SK-N-SH treated with all-trans-retinoic acid at 6 μM for 48 hours (cell line): ENCODE measurements at regions not wholly inside any gene's neighbourhood (a gene's known extent, or its start where the extent isn't known, plus 50 kb on each side); places are given as distances from the start of the nearest gene placed in this dataset.

ENCODE experiments used
- ATAC-seq: fragments of 200-7000 bp; cut with Tn5 transposase; 3 replicates; pipeline ENCODE4 v1.9.1; 2020; ENCODE audit warnings: mild to moderate bottlenecking, moderate library complexity
- ARNTL ChIP-seq: fragments of 450-650 bp; formaldehyde crosslinking; IDR thresholded peaks from 2 replicates; pipeline ENCODE4 v1.5.0; 2020; ENCODE audit warnings: low read depth, mild to moderate bottlenecking, moderate library complexity, borderline replicate concordance
- BACH2 ChIP-seq: fragments of 250-450 bp; sonication (Bioruptor Pico); IDR thresholded peaks from 2 replicates; pipeline ENCODE4 v1.9.0; 2021; ENCODE audit warnings: mild to moderate bottlenecking, borderline replicate concordance
- CSDC2 ChIP-seq: fragments of 250-450 bp; sonication (Bioruptor Pico); IDR thresholded peaks from 2 replicates; pipeline ENCODE4 v1.5.0; 2020; ENCODE audit warnings: mild to moderate bottlenecking, moderate library complexity
- CSRNP3 ChIP-seq: fragments of 250-450 bp; sonication (Bioruptor Pico); IDR thresholded peaks from 2 replicates; pipeline ENCODE4 v1.5.1; 2021; ENCODE audit warnings: mild to moderate bottlenecking, moderate library complexity
- ESRRG ChIP-seq: fragments of 250-450 bp; sonication (Bioruptor Pico); IDR thresholded peaks from 2 replicates; pipeline ENCODE4 v1.6.1; 2021; ENCODE audit warnings: mild to moderate bottlenecking
- GLIS3 ChIP-seq: fragments of 250-450 bp; sonication (Bioruptor Pico); IDR thresholded peaks from 2 replicates; pipeline ENCODE4 v1.5.0; 2020; ENCODE audit warnings: mild to moderate bottlenecking, moderate library complexity
- ISL1 ChIP-seq: fragments of 250-450 bp; sonication (Bioruptor Pico); IDR thresholded peaks from 2 replicates; pipeline ENCODE4 v2.1.2; 2022; ENCODE audit warnings: mild to moderate bottlenecking, moderate library complexity
- PATZ1 ChIP-seq: fragments of 250-450 bp; sonication (Bioruptor Pico); IDR thresholded peaks from 2 replicates; pipeline ENCODE4 v1.8.0; 2020; ENCODE audit warnings: mild to moderate bottlenecking, moderate library complexity, borderline replicate concordance
- PPARA ChIP-seq: fragments of 250-450 bp; sonication (Bioruptor Pico); IDR thresholded peaks from 2 replicates; pipeline ENCODE4 v1.5.0; 2020; ENCODE audit warnings: mild to moderate bottlenecking, borderline replicate concordance
- RARB ChIP-seq: fragments of 250-450 bp; sonication (Bioruptor Pico); IDR thresholded peaks from 2 replicates; pipeline ENCODE4 v1.8.0; 2021; ENCODE audit warnings: mild to moderate bottlenecking, moderate library complexity
- SNAI2 ChIP-seq: fragments of 250-450 bp; sonication (Bioruptor Pico); IDR thresholded peaks from 2 replicates; pipeline ENCODE4 v1.5.0; 2020; ENCODE audit warnings: mild to moderate bottlenecking, moderate library complexity
- TCF4 ChIP-seq: fragments of 250-450 bp; sonication (Bioruptor Pico); IDR thresholded peaks from 2 replicates; pipeline ENCODE4 v1.8.0; 2021; ENCODE audit warnings: mild to moderate bottlenecking, moderate library complexity, borderline replicate concordance
- TOX ChIP-seq: fragments of 250-450 bp; sonication (Bioruptor Pico); IDR thresholded peaks from 2 replicates; pipeline ENCODE4 v1.8.0; 2021; ENCODE audit warnings: mild to moderate bottlenecking, moderate library complexity, borderline replicate concordance
- TSHZ2 ChIP-seq: fragments of 250-450 bp; sonication (Bioruptor Pico); IDR thresholded peaks from 2 replicates; pipeline ENCODE4 v1.5.0; 2020; ENCODE audit warnings: mild to moderate bottlenecking, moderate library complexity
- ZC3H10 ChIP-seq: fragments of 250-450 bp; sonication (Bioruptor Pico); IDR thresholded peaks from 2 replicates; pipeline ENCODE4 v1.5.1; 2021; ENCODE audit warnings: mild to moderate bottlenecking, moderate library complexity
- ZFP3 ChIP-seq: fragments of 250-450 bp; sonication (Bioruptor Pico); IDR thresholded peaks from 2 replicates; pipeline ENCODE4 v1.5.0; 2020; ENCODE audit warnings: mild to moderate bottlenecking, moderate library complexity
- ZFP30 ChIP-seq: fragments of 450-650 bp; formaldehyde crosslinking; IDR thresholded peaks from 2 replicates; pipeline ENCODE4 v1.5.0; 2022; ENCODE audit warnings: mild to moderate bottlenecking, moderate library complexity
- ZNF565 ChIP-seq: fragments of 450-650 bp; formaldehyde crosslinking; conservative IDR thresholded peaks from 2 replicates; pipeline ENCODE4 v1.5.0; 2020; ENCODE audit warnings: low read depth, mild to moderate bottlenecking, moderate library complexity
- TF ChIP-seq, protein P1 (sequence below): fragments of 250-450 bp; sonication (Bioruptor Pico); IDR thresholded peaks from 2 replicates; pipeline ENCODE4 v1.5.1; 2020; ENCODE audit warnings: low read depth, mild to moderate bottlenecking, moderate library complexity
- TF ChIP-seq, protein P2 (sequence below): fragments of 250-450 bp; sonication (Bioruptor Pico); IDR thresholded peaks from 2 replicates; pipeline ENCODE4 v1.8.0; 2021; ENCODE audit warnings: low read depth, mild to moderate bottlenecking, moderate library complexity, borderline replicate concordance

DNA sequence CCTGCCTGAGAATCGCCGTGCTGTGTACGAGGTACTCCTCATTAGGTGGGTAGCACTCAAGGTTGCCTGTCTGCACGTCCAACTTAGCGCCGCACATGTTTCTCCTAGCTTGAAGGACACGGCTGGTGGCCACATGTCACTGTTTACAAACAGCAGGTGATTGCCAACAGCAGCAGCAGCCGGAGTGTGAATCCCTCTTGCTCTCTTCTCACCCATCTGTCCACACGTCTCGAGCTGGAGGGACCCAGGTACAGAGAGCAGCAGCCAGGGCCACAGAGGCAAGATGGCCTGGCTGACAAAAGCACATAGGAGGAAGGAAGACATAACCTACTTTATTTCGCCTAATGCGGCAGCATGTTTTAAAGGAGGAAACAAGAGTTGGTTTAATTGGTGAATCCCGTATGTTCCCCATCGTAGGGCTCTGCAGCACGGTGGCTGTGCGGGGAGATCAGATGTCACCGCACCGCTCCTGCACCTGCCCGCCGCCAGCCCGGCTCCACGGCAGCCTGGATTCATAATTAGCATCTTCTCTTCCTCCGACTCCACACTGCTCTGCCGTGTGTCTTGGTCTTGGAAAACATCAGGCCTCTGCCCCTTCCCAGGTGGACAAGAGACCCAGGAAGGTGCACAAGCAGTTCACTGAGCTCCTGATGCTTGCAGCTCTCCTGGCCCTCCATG lies 201.6 kb upstream of the IRX1 start:
- no peak for TF ChIP-seq ZNF565 (CRISPR knock-in tag)
- no peak for TF ChIP-seq ESRRG
- no peak for TF ChIP-seq PATZ1 (CRISPR knock-in tag)
- TF ChIP-seq ISL1 (CRISPR knock-in tag): no peak
- TF ChIP-seq TOX (CRISPR knock-in tag): no peak
- no peak for TF ChIP-seq BACH2
- no peak for TF ChIP-seq ARNTL (CRISPR knock-in tag)
- no peak for TF ChIP-seq TCF4
- TF ChIP-seq ZFP30: no peak
- TF ChIP-seq, protein P1, sequence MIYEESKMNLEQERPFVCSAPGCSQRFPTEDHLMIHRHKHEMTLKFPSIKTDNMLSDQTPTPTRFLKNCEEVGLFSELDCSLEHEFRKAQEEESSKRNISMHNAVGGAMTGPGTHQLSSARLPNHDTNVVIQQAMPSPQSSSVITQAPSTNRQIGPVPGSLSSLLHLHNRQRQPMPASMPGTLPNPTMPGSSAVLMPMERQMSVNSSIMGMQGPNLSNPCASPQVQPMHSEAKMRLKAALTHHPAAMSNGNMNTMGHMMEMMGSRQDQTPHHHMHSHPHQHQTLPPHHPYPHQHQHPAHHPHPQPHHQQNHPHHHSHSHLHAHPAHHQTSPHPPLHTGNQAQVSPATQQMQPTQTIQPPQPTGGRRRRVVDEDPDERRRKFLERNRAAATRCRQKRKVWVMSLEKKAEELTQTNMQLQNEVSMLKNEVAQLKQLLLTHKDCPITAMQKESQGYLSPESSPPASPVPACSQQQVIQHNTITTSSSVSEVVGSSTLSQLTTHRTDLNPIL: no peak
- ATAC-seq: no peak

DNA sequence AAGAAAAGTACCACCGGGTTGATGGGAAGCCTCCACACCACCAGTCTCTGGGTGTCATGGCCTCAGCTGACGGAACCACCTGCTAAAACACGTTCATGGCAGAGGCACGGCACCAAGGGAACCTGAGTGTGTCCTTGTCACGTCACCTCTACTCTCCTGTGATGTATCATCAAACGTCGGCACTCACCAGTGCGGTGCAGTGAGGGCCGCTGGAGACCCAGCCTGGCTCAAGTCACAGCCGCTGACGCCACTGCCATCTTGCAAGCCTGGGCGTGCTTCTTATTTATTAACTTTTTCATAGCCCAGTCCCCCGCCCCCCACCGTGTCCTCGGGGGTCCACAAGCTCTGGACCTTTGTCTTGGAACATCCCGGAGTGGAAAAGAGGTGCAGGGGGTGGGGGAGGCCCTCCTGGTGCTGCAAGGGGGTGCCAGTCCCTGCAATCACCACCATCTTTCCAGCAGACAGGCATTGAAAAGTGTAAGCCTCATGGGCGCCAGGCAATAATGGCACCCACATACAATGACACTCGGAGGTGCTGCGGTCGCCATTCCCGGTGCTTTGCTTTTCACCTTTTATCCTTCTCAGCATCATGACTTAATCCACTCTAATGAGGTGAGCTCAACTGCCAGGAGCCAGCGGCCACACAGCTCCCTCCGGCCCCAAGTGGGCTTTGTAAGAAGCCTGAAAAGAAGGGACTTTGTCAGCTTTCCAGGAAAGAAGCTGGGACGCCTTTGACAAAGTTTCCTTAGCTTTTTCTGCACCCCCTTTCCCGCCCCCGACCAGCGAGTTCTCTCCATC lies 202.3 kb upstream of the IRX1 start:
- no peak for ATAC-seq
- no peak for TF ChIP-seq ZFP3
- TF ChIP-seq, protein P2, sequence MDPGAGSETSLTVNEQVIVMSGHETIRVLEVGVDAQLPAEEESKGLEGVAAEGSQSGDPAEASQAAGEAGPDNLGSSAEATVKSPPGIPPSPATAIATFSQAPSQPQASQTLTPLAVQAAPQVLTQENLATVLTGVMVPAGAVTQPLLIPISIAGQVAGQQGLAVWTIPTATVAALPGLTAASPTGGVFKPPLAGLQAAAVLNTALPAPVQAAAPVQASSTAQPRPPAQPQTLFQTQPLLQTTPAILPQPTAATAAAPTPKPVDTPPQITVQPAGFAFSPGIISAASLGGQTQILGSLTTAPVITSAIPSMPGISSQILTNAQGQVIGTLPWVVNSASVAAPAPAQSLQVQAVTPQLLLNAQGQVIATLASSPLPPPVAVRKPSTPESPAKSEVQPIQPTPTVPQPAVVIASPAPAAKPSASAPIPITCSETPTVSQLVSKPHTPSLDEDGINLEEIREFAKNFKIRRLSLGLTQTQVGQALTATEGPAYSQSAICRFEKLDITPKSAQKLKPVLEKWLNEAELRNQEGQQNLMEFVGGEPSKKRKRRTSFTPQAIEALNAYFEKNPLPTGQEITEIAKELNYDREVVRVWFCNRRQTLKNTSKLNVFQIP (CRISPR knock-in tag): no peak
- no peak for TF ChIP-seq ZFP30
- no peak for TF ChIP-seq GLIS3 (CRISPR knock-in tag)
- TF ChIP-seq ESRRG: no peak
- TF ChIP-seq PPARA (CRISPR knock-in tag): no peak
- no peak for TF ChIP-seq CSDC2 (CRISPR knock-in tag)
- TF ChIP-seq, protein P1: no peak
- no peak for TF ChIP-seq TOX (CRISPR knock-in tag)
- TF ChIP-seq, all 23 proteins: peak for 0

- TF ChIP-seq GLIS3 (CRISPR knock-in tag) (no peak), BACH2 (no peak), SNAI2 (no peak), ZNF565 (CRISPR knock-in tag) (no peak), TSHZ2 (CRISPR knock-in tag) (no peak), CSRNP3 (CRISPR knock-in tag) (no peak), ESRRG (no peak), PPARA (CRISPR knock-in tag) (no peak), ARNTL (CRISPR knock-in tag) (no peak), ZFP3 (no peak), ZC3H10 (no peak), ISL1 (CRISPR knock-in tag) (no peak), RARB (no peak)
- TF ChIP-seq, protein P2 (CRISPR knock-in tag): no peak
- ATAC-seq: no peak
Observed at GRCh38 chr5:3392306-3392939, 203.2 kb upstream of the IRX1 start.
